ENCODE measurements at regions not wholly inside any gene's neighbourhood (a gene's known extent, or its start where the extent isn't known, plus 50 kb on each side); places are given as distances from the start of the nearest gene placed in this dataset.
"Not testable (repeated sequence)": the region's sequence is repeated elsewhere in the genome, so short reads cannot be mapped to it uniquely, and the experiment has no call there.

- DNase-seq = not testable (repeated sequence)
These were observed 783.3 kb upstream of the CDH18 start for GRCh38 chr5:20771338-20771737.

- DNase-seq = not testable (repeated sequence)
These were observed 777.1 kb upstream of the CDH18 start for GRCh38 chr5:20765074-20765473.

GRCh38 chr5:20759459-20759858 lies 771.5 kb upstream of the CDH18 start:
- DNase-seq = not testable (repeated sequence)

- DNase-seq = not testable (repeated sequence)
These were observed 764.2 kb upstream of the CDH18 start for GRCh38 chr5:20752179-20752578.

GRCh38 chr5:20735715-20736114 lies 747.7 kb upstream of the CDH18 start:
- DNase-seq = not testable (repeated sequence)

- not testable (repeated sequence) for DNase-seq
These were observed 744.2 kb upstream of the CDH18 start for GRCh38 chr5:20732223-20732622.

- not testable (repeated sequence) for DNase-seq
These were observed 733.3 kb upstream of the CDH18 start for GRCh38 chr5:20721286-20721685.

GRCh38 chr5:20711520-20712155 lies 723.6 kb upstream of the CDH18 start:
- DNase-seq = not testable (repeated sequence)

- DNase-seq = not testable (repeated sequence)
These were observed 719.6 kb upstream of the CDH18 start for GRCh38 chr5:20707634-20708033.

GRCh38 chr5:20694121-20694520 lies 706.1 kb upstream of the CDH18 start:
- no peak for DNase-seq

GRCh38 chr5:20692913-20693312 lies 704.9 kb upstream of the CDH18 start:
- no peak for DNase-seq

GRCh38 chr5:20683241-20683940 lies 695.4 kb upstream of the CDH18 start:
- no peak for DNase-seq

GRCh38 chr5:20680718-20681302 lies 692.8 kb upstream of the CDH18 start:
- DNase-seq = no peak

GRCh38 chr5:20678814-20679298 lies 690.9 kb upstream of the CDH18 start:
- no peak for DNase-seq

GRCh38 chr5:20678386-20678785 lies 690.4 kb upstream of the CDH18 start:
- DNase-seq = no peak

- DNase-seq = no peak
These were observed 672.6 kb upstream of the CDH18 start for GRCh38 chr5:20660588-20660987.

GRCh38 chr5:20656262-20656661 lies 668.3 kb upstream of the CDH18 start:
- no peak for DNase-seq

GRCh38 chr5:20655211-20655610 lies 667.2 kb upstream of the CDH18 start:
- DNase-seq = no peak

- DNase-seq = no peak
These were observed 666.7 kb upstream of the CDH18 start for GRCh38 chr5:20654746-20655145.

GRCh38 chr5:20654033-20654432 lies 666.0 kb upstream of the CDH18 start:
- no peak for DNase-seq

GRCh38 chr5:20649966-20650365 lies 662.0 kb upstream of the CDH18 start:
- no peak for DNase-seq

- no peak for DNase-seq
These were observed 661.0 kb upstream of the CDH18 start for GRCh38 chr5:20648981-20649380.

- DNase-seq = no peak
These were observed 648.7 kb upstream of the CDH18 start for GRCh38 chr5:20636686-20637085.

GRCh38 chr5:20619591-20619990 lies 631.6 kb upstream of the CDH18 start:
- DNase-seq = no peak
